PC-9 (cell line): ENCODE measurements at regions not wholly inside any gene's neighbourhood (a gene's known extent, or its start where the extent isn't known, plus 50 kb on each side); places are given as distances from the start of the nearest gene placed in this dataset.

Source experiments
- CTCF ChIP-seq: fragments of 200-600 bp; sonication (generic); conservative IDR thresholded peaks from 2 replicates; pipeline ENCODE4 v1.6.1; 2017; ENCODE audit warnings: mixed run types, antibody characterized with exemption, mild to moderate bottlenecking, moderate library complexity
- EZH2 ChIP-seq: fragments of 200-600 bp; sonication (generic); IDR thresholded peaks from 2 replicates; pipeline ENCODE4 v1.8.0; 2017; ENCODE audit warnings: antibody characterized with exemption, low read depth

- TF ChIP-seq CTCF (no peak), EZH2 (no peak)
Observed at GRCh38 chr6:148087659-148088058, 255.0 kb upstream of the SASH1 start.
